PFSK-1 (cell line): ENCODE measurements at regions not wholly inside any gene's neighbourhood (a gene's known extent, or its start where the extent isn't known, plus 50 kb on each side); places are given as distances from the start of the nearest gene placed in this dataset.

Experiments
- FOXP2 ChIP-seq: optimal IDR thresholded peaks from 2 replicates; pipeline ENCODE3; 2011; ENCODE audit warnings: borderline replicate concordance, control low read depth, inconsistent platforms; ENCODE audit not compliant: insufficient read depth; ENCODE audit errors: extremely low read length, extremely low read depth
- POLR2AphosphoS5 ChIP-seq: IDR thresholded peaks from 2 replicates; pipeline ENCODE4 v1.6.1; 2012; ENCODE audit warnings: low read depth, mild to moderate bottlenecking, control low read depth, low read length, moderate library complexity
- SIN3A ChIP-seq: IDR thresholded peaks from 2 replicates; pipeline ENCODE4 v1.6.1; 2012; ENCODE audit warnings: mild to moderate bottlenecking, low read length, moderate library complexity, borderline replicate concordance; ENCODE audit not compliant: insufficient read depth
- TAF1 ChIP-seq: IDR thresholded peaks from 2 replicates; pipeline ENCODE4 v1.6.1; 2012; ENCODE audit warnings: low read length, control low read depth, borderline replicate concordance; ENCODE audit not compliant: insufficient read depth
- TF ChIP-seq, protein P1 (sequence below), 2 experiments: IDR thresholded peaks; 2 replicates each; pipeline versions ENCODE4 v1.6.1 to v1.8.0; 2011 to 2012; ENCODE audit warnings: low read depth in 2 of 2, low read length in 2 of 2, control low read depth in 1 of 2, inconsistent platforms in 1 of 2, mild to moderate bottlenecking in 1 of 2, moderate library complexity in 1 of 2; ENCODE audit not compliant: insufficient read depth in 1 of 2

DNA sequence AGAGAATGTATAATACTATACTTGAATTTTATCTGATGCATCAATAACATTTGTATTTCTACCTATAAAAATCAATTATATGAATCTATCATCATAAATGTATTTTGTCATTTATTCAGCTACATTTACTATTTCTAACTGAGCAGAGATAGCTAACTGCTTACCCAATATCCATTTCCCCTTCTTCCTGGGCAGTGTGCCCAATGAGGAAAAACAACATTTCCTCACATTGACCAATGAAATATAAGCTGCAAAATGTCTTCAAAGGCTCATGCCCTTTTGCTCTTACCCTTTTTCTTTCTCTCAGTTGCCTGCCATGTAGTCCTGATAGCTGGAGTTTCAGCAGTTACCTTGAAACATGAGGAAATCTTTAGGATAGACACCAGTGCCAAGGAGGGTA lies 385.8 kb upstream of the PCSK5 start:
- TF ChIP-seq TAF1: no peak

DNA sequence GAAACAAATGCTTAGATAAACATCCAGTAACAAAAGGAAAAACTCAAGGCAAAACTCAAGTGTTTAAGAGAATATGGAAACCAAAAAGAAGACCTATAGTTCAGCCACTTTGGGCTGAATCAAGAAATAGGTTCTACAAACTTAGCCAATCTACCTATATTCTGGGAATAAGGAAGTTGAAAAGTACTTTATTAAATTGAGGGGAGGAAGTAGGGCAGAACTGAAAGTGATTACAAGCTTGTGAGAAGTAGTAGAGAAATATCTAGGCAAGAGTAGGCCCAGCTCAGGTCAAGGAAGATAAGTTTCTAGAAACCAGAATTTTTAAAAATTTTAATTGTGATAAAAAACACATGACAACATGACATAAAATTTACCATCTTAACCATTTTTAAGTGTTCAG lies 384.8 kb upstream of the PCSK5 start:
- TF ChIP-seq POLR2AphosphoS5 (no peak), FOXP2 (no peak), TAF1 (no peak), SIN3A (no peak)
- TF ChIP-seq, protein P1, sequence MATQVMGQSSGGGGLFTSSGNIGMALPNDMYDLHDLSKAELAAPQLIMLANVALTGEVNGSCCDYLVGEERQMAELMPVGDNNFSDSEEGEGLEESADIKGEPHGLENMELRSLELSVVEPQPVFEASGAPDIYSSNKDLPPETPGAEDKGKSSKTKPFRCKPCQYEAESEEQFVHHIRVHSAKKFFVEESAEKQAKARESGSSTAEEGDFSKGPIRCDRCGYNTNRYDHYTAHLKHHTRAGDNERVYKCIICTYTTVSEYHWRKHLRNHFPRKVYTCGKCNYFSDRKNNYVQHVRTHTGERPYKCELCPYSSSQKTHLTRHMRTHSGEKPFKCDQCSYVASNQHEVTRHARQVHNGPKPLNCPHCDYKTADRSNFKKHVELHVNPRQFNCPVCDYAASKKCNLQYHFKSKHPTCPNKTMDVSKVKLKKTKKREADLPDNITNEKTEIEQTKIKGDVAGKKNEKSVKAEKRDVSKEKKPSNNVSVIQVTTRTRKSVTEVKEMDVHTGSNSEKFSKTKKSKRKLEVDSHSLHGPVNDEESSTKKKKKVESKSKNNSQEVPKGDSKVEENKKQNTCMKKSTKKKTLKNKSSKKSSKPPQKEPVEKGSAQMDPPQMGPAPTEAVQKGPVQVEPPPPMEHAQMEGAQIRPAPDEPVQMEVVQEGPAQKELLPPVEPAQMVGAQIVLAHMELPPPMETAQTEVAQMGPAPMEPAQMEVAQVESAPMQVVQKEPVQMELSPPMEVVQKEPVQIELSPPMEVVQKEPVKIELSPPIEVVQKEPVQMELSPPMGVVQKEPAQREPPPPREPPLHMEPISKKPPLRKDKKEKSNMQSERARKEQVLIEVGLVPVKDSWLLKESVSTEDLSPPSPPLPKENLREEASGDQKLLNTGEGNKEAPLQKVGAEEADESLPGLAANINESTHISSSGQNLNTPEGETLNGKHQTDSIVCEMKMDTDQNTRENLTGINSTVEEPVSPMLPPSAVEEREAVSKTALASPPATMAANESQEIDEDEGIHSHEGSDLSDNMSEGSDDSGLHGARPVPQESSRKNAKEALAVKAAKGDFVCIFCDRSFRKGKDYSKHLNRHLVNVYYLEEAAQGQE (IDR thresholded peaks at IDR 0.05; ENCODE audit: insufficient read depth in 1 of 2, low read depth in 2 of 2, low read length in 2 of 2): no peak

DNA sequence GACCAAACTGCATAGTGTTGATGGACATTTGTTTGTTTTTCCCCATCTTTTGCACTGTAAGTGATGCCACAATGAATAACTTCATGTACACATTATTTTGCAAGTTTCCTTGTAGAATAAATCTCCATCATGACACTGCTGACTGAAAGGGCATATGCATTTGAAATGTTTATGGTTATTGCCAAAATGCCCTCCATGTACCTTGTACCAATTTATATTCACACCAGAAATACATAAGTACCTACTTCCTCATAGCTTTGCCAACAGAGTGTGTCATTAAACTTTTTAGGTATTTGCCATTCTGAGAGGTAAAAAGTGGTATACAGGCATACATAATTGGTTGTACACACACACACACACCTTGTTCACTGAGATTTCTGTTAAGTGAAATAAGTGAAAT lies 361.0 kb upstream of the PCSK5 start:
- no peak for TF ChIP-seq POLR2AphosphoS5
- TF ChIP-seq TAF1: no peak

DNA sequence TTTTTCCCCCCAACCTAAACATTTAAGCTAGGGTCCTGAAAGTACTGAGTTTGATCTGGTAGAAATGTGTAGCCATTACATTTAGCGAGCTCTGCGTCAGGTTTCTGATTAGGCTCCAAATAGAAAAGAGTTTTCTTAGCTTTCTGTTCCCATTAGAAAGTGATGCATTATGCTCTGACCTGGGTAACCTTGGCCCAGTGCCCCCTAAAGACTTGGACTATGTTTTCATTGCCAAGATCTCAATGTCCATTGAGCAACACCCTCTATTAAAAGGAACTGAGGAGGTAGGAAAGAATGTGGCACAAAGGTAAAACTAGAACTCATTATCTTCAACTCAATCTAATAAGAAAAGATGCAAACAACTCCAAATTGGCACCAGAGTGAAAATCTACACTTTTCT lies 358.9 kb upstream of the PCSK5 start:
- TF ChIP-seq SIN3A: no peak
- TF ChIP-seq, protein P1 (IDR thresholded peaks at IDR 0.05; ENCODE audit: insufficient read depth in 1 of 2, low read depth in 2 of 2, low read length in 2 of 2): no peak
- no peak for TF ChIP-seq FOXP2
- TF ChIP-seq TAF1: no peak
- no peak for TF ChIP-seq POLR2AphosphoS5

DNA sequence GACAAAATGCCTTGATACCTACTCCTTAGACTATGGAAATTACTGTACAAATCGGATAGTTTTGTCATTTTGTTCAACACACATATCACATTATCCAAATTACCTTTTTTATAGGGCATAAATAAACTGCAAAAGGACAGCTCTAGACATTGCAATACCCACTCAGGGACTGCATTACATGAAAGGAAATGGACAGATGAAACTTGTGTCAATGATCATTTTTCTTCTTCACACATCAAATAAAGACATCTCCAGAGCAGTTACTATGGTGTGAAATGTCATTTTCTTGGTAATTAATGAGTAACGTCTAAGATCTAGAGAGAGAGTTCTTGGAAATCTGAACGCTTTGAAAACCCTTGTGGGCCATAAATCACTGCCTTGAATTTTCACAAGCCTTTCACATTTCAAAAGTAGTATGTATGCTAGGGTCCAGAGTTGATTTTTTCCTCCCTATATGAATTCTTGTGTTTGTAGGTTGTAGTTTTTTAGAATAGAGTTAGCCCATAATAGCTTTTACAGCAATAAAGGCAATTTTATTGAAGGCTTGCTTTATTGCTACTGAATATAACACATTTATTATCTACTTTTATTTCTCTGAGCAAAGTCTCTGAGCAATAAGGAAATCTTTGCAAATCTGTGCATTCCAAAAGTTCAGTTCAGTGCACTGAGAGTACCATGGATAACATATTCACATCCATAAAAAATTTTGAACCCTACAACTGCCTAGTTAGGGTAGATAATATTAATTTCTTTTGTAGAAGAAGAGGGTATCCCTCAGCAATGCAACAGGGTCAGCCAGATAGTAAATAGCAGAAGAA lies 358.0 kb upstream of the PCSK5 start:
- TF ChIP-seq SIN3A (no peak), TAF1 (no peak), FOXP2 (no peak), POLR2AphosphoS5 (no peak)
- TF ChIP-seq, protein P1 (IDR thresholded peaks at IDR 0.05; ENCODE audit: insufficient read depth in 1 of 2, low read depth in 2 of 2, low read length in 2 of 2): no peak

DNA sequence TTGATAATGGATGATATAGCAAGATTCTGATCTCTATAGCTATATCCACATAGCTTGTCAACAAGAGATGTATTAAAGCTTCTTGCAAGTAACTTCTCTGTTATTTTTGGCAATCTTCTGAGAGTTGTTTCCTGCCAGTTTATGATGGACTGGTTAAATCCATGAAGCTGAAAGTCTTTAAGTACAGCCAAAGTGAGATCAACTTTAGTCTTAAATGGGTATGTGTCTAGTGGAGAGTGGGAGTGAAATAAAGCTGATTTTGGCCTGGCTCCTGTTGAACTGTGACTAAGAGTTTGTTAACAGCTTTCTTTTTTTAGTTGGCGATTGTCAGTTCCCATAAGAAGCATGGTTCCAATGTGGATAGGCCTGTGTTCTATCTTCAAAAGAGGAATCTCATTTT lies 350.9 kb upstream of the PCSK5 start:
- TF ChIP-seq POLR2AphosphoS5: no peak
- no peak for TF ChIP-seq SIN3A
- TF ChIP-seq TAF1: no peak
- TF ChIP-seq, protein P1 (IDR thresholded peaks at IDR 0.05; ENCODE audit: insufficient read depth in 1 of 2, low read depth in 2 of 2, low read length in 2 of 2): no peak
- no peak for TF ChIP-seq FOXP2
